Lower leg skin (tissue), 4 donors: ENCODE measurements at regions not wholly inside any gene's neighbourhood (a gene's known extent, or its start where the extent isn't known, plus 50 kb on each side); places are given as distances from the start of the nearest gene placed in this dataset.

Experiments used
- DNase-seq, 2 donors: peaks; one replicate each; pipeline ENCODE4 v3.0.0-alpha.2; 2019; ENCODE audit warnings: low spot score in 2 of 2
- H3K4me3 ChIP-seq: fragments of 200-600 bp; sonication (generic); 2 replicates; pipeline ENCODE4 v1.5.1; 2017; ENCODE audit warnings: mild to moderate bottlenecking, low read depth; ENCODE audit not compliant: poor library complexity, severe bottlenecking
- CTCF ChIP-seq, 3 donors: fragments of 450-650 bp; IDR thresholded peaks; one replicate each; pipeline ENCODE4 v1.5.1; 2016; ENCODE audit warnings: antibody characterized with exemption in 3 of 3, mild to moderate bottlenecking in 3 of 3, moderate library complexity in 2 of 3
- POLR2A ChIP-seq, 2 donors: fragments of 450-650 bp; IDR thresholded peaks; one replicate each; pipeline ENCODE4 v1.6.1; 2016 to 2017; ENCODE audit warnings: antibody characterized with exemption in 2 of 2, mild to moderate bottlenecking in 1 of 2, moderate library complexity in 1 of 2
- WGBS, 2 donors: methylation state at CpG; one replicate each; pipeline ENCODE4 v1.1.5; 2018; 5-methylcytosine and 5-hydroxymethylcytosine counted together
- intact Hi-C: fragments of 100-400 bp; cut with DNase I; formaldehyde crosslinking; loops from one replicate; pipeline ENCODE4 v1.15.0; 2023; ENCODE audit warnings: low total_unique reads

DNA sequence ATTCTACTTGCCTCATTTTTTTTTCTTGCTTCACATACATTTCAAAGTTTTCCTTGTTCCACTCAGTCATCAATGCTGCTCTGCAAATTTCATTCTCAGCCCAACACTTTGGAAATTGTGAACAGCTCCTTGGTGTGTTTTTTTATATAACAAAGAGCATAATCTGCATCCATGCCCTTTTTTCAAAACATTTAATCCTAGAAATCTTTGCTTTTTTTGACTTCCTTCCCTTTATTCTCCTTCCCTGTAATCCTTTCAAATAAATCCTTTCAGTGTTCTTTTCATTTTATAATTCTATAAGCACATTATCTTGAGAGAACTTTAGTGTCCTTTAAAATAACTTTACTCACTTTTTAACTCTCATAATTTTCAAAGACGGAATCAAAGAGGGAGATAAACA lies 1150.8 kb downstream of the SI start:
- DNase-seq, result no peak
- H3K4me3 ChIP-seq, result no peak overlapping the region
- WGBS, 2 donors, result 30 to 67% methylated on average over 1 of the region's 1 CpG
- intact Hi-C loops, result no loop called here
- TF ChIP-seq POLR2A (IDR thresholded peaks at IDR 0.05) (no peak), CTCF (IDR thresholded peaks at IDR 0.05) (no peak)

DNA sequence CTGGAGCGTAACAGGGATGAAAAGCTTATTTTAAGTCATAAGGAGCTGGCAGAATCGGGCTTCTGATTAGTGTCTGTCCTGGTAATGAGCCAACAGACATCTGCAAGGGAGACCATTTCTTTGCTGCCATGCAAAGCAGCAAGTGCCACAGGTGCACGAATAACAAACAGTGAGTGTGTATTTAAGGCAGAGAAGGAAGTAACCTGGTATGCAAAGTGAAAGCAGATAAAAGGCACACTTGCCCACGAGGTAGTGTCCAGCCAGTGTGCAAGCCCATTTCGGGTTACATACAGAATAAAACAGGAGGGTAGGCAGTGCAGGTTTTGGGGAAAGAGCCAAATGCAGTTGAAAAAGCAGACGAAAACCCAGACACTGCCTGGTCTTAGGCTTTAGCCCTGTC lies 1153.7 kb downstream of the SI start:
- DNase-seq, result no peak
- intact Hi-C loops, result no loop called here
- no peak for TF ChIP-seq CTCF (IDR thresholded peaks at IDR 0.05)
- TF ChIP-seq POLR2A (IDR thresholded peaks at IDR 0.05), result no peak
- WGBS, 2 donors, result 65 to 67% methylated on average over 6 of the region's 6 CpGs
- H3K4me3 ChIP-seq, result no peak overlapping the region

GRCh38 chr3:163919154-163919553 lies 1159.1 kb downstream of the SI start:
- no peak overlapping the region for H3K4me3 ChIP-seq
- intact Hi-C loops, result no loop called here
- DNase-seq, result no peak
- no peak for TF ChIP-seq CTCF (IDR thresholded peaks at IDR 0.05)
- TF ChIP-seq POLR2A (IDR thresholded peaks at IDR 0.05), result no peak
- 91 to 94% methylated on average over 1 of the region's 1 CpG for WGBS, 2 donors

DNA sequence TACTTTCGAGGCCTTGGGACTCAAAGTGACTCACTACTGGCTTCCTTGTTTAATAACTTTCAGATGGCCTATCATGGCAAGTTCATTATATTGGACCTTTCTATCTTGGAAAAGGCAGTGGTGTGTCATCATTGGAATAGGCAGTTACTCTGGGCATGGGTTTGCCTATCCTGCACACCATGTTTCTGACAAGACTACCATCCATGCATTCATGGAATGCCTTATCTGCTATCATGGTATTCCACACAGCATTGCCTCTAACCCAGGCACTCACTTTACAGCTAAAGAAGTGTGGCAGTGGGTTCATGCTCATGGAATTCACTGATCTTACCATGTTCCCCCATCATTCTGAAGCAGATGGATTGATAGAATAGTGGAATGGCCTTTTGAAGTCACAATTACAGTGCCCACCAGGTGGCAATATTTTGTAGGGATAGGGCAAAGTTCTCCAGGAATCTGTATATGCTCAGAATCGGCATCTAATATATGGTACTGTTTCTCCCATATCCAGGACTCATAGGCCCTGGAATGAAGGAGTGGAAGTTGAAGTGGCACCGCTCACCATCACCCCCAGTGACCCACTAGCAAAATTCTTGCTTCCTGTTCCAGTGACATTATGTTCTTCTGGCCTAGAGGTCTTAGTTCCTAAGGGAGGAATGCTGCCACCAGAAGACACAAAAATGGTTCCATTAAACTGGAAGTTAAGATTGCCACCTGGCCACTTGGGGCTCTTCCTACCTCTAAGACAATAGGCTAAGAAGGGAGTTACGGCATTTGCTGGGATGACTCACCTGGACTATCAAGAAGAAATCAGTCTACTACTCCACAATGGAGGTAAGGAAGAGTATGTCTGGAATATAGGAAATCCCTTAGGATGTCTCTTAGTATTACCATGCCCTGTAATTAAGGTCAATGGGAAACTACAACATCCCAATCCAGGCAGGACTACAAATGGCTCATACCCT lies 1161.4 kb downstream of the SI start:
- no peak for DNase-seq
- no peak overlapping the region for H3K4me3 ChIP-seq
- TF ChIP-seq POLR2A (IDR thresholded peaks at IDR 0.05), result no peak
- TF ChIP-seq CTCF (IDR thresholded peaks at IDR 0.05), result no peak
- WGBS, 2 donors, result 85 to 92% methylated on average over 4 of the region's 4 CpGs
- intact Hi-C loops, result no loop called here

GRCh38 chr3:163915280-163915679 lies 1163.0 kb downstream of the SI start:
- 91 to 94% methylated on average over 2 of the region's 2 CpGs for WGBS, 2 donors
- intact Hi-C loops, result no loop called here
- no peak overlapping the region for H3K4me3 ChIP-seq
- TF ChIP-seq CTCF (IDR thresholded peaks at IDR 0.05), result no peak
- TF ChIP-seq POLR2A (IDR thresholded peaks at IDR 0.05), result no peak
- DNase-seq, result no peak
